Right renal cortex interstitium (tissue), 3 donors: ENCODE measurements at regions not wholly inside any gene's neighbourhood (a gene's known extent, or its start where the extent isn't known, plus 50 kb on each side); places are given as distances from the start of the nearest gene placed in this dataset.
"Not testable (repeated sequence)": the region's sequence is repeated elsewhere in the genome, so short reads cannot be mapped to it uniquely, and the experiment has no call there.

ENCODE experiments used
- DNase-seq, 3 donors: peaks; one replicate each; pipeline ENCODE4 v3.0.0-alpha.2; 2013; ENCODE audit warnings: low read depth in 3 of 3, low spot score in 2 of 3

DNA sequence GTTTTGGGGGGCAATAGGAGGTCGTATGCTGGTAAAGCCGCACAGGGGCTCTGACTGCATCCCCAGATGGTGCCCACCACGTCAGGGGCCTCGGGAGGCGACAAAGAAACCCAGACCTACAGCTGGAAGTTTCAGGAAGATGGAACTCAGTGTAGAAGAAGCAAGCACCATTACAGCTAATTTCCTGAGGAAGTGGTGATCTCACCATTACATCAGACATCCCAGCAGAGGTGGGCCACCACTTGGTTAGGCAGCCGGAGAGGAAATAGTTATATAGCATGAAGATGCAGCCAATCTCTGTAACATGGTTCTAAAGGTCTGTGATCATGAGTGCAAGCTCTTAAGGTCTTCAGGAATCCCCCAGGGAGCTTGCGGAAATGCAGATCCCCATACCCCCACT lies 127.3 kb upstream of the PCBD1 start:
- DNase-seq: no peak

DNA sequence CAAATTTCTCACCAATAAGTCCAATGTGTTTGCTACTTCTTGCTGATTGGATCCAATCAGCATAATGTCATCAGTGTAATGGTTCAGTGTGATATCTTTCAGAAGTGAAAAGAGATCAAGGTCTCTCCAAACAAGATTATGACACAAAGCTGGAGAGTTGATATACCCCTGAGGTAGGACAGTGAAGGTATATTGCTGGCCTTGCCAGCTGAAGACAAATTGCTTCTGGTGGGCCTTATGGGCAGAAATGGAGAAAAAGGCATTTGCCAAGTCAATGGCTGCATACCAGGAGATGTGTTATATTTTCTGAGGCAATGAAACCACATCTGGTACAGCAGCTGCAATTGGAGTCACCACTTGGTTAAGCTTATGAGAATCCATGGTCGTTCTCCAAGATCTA lies 131.7 kb upstream of the PCBD1 start:
- not testable (repeated sequence) for DNase-seq

DNA sequence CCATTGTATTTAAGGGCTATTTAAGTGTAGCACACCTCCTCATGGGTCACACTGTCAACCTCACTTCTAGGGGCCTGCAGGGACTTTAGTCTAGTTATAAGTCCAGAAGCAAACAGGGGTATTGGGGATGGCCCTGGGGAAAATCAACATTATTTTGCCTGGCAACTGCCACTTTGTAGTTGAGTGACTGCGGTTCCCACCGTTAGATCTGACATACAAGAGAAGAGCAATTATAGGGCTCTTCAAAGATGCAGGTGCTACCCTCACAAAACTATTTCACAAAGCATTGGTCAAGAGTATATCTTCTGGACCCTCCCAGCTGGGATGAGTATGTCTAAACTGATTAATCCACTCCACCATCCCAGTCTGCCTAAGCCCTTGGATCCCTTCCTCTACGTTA lies 133.0 kb upstream of the PCBD1 start:
- no peak for DNase-seq

DNA sequence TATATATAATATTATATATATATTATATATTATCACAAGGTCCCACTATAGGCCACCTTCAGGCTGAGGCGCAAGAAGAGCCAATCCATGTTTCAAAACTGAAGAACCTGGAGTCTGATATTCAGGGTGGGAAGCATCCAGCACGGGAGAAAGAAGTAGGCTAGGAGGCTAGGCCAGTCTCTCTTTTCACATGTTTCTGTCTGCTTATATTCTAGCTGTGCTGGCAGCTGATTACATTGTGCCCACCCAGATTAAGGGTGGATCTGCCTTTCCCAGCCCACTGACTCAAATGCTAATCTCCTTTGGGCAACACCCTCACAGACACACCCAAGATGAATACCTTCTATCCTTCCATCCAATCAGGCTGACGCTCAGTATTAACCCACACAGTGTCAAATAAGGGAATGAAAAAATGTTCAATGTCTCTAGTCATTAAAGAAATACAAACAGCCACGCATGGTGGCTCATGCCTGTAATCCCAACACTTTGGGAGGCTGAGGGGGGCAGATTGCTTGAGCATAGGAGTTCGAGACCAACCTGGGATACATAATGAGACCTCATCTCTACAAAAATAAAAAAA lies 135.4 kb upstream of the PCBD1 start:
- DNase-seq: no peak

DNA sequence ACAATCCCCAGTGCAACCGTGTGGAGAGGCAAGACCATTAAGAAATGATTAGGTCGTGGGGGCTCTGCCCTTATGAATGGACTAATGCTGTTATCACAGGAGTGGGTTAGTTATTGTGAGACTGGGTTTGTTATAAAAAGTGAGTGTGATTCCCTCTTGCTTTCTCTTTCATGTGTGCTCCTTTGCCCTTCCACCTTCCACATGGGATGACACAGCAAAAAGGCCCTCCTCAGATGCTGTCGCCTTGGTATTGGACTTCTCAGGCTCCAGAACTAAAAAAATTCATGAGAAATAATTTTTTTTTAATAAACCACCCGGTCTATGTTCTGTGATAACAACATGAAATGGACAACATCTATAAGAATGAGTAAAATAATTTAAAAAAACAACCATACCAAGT lies 136.1 kb upstream of the PCBD1 start:
- no peak for DNase-seq

DNA sequence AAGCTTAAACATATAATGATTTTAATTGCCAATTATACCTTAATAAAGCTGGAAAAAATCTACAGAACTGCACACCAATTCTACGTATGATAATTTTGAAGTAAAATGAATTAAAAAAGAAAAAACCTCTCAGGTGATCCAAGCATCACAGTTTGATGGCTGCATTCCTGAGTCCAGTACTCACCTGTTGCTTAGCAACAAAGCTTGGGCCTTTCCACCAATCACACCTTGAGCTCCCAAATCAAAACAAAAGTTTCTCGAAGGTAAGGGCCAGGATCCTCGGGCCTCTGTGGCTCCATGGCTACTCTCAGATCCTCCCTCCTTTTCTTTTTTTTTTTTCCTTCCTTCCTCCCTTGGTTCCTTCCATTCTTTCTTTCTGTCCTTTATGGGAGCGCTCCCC lies 137.2 kb upstream of the PCBD1 start:
- no peak for DNase-seq

DNA sequence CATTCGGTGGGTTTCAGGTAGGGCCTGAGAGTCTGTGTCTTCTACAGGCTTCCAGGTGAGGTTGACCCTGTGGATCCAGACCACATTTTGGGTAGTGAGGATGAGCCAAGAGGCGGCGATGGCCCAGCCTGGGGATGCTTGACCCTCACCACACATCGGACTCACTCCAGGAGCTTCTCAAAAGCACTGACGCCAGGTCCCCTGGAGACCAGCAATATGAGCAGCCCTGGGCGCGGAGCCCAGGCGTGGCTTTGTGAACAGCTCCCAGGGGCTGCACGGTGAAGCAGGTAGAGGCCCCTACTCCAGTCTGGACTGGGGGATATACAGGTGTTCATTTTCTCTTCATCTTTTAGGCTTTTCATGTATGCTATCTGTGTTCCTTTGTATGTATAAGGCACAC lies 139.7 kb upstream of the PCBD1 start:
- DNase-seq: no peak

DNA sequence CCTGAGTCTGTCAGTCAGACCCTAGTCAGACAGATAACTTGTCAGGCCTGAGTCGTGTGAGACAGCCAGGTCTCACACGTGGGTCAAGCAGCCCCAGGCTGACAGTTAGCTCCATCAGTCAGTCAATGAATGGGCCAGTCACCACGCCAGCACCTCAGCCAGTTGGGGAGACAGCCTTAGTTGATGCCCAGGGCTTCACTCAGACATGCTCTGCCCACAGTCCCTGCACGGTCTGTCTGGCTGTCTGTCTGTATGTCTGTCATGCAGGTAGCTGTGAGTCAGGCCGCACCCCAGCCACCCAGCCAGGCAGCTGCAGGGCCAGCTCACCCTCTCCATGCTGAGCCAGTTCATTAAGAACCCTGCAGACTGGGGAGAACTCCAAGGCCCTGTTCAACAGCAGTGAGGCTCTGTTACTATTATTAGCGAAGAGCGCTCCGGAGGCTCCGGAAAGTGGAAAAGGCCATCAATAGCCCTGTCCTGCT lies 141.1 kb upstream of the PCBD1 start:
- DNase-seq: no peak

DNA sequence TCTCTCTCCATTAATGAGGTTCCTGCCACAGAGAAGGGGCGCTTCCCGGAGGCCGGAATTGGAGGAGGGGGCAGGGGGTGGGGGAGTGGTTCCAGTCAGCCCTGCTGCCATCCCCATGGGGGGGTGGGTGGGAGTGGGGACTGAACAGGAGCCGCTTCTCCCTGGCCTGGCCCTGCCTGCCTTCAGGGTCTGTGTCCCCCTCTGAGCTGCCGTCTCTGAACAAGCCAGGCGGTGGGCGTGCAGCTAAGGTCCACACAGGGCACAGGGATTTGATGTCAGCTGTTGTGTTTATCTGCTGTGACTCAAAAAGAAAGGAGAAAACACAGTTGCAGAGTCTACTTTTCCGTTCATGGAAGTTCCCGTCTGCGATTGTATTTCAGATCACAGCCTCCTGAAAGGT lies 141.5 kb upstream of the PCBD1 start:
- DNase-seq: no peak

DNA sequence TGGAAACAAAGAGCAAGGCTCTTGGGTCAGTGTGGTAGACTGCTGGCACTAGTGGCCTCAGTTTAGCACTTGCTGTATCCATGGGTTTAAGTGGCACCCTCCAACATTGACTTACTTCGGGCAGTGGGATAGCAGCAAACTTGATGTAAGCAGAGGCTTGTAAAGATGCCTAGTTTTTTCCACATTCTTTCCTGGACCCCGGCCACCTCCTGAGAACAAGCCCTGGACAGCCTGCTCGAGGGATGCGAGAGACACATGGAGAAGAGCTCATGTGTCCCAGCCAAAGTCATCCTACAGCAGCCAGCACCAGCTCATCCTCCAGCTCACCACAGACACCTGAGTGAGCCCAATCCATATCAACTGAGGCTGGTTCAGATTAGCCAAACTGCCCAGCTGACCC lies 142.7 kb upstream of the PCBD1 start:
- no peak for DNase-seq

DNA sequence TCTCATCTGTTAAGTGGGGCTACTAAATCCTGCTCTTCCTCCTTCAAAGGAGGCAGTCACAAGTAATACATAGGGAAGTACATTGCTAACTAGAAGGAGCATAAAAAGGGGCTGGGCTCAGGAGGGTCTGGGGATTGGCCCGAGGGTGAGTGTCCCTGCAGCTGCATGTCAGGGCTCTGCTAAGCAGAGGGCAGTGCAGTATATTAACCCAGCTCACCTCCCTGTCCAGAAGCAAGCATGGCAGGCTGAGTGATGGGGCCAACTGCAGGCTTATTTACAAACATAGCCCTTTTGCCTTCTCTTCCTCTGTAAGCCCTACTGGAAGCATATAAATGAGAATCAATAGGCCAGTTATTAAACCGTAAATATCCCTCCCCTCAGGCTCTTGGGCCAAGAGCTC lies 143.2 kb upstream of the PCBD1 start:
- no peak for DNase-seq

DNA sequence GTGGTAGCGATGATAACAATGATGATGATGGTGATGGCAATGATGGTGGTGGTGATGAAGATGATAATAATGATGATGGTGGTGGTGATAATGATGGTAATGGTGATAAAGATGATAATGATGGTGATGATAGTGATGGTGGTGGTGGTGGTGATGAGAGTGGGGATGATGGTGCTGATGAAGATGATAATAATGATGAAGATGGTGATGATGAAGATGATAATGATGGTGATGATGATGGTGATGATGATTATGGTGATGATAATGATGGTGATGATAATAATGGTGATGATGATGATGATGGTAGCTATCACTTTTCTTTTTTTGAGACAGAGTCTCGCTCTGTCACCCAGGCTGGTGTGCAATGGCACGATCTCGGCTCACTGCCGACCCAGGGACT lies 144.5 kb upstream of the PCBD1 start:
- DNase-seq: no peak

DNA sequence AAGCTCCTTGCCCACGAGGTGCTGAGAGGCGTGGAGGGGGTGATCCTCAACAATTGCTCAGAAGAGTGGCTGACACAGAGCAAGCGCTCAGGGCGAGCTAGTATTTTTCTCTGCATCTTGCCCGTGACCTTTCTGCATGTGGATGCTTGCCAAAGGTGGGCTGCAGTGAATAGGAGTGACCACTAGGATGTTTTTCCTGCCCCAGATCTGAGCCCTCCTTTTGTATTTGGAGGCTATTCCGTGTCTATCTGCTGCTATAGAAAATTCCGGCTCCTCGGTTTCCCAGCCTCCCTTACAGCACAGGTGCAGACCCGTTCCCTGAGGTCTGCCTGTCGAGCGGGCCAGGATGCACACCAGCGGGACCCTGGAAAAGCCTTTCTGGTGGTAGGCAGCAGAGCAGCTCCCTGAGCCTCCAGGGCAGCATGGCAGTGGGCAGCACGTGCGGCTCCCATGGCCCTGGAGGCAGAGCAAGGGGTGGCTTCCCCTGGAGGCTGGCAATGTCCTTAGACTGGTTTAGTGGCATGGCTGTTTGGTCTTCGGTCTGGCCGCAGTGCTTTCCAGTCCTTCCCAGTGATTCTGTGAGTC lies 145.1 kb upstream of the PCBD1 start:
- DNase-seq: no peak

DNA sequence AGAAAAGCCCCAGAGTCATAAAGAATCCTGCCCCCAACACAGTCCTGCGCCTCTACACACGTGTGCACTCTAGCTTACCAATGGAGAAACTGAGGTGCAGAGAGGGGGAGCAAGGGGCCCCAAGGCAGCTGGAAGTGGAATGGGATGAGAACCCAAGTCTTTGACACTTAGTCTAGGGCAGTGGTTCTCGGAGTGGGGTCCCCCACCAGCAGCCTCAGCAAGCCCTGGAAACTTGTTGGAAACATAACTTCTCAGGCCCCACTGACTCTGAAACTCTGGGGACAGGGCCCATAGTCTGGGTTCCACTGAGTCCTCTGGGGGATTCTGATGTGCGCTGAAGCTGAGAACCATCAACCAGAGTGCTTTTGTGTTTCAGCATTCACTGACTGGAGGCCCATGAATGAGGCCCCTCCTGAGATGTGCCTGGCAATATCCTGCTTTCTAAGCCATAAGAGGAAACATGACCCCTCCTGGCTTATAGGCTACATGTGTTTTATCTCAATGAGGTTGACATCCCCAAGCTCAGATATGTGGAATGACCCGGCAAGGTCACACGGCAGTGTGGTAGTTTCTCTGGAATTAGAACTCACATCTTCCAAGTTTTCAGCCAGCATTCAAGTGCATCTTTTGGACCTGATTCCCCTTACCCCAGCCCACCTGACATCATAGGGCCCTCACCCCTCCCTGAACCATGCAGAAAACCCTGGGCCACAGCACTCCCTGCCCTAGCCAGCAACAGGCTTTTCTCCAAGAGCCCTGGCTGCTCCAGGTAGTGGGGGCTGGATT lies 147.3 kb upstream of the PCBD1 start:
- DNase-seq: peak in 1 of 3 donors; percentile 53

DNA sequence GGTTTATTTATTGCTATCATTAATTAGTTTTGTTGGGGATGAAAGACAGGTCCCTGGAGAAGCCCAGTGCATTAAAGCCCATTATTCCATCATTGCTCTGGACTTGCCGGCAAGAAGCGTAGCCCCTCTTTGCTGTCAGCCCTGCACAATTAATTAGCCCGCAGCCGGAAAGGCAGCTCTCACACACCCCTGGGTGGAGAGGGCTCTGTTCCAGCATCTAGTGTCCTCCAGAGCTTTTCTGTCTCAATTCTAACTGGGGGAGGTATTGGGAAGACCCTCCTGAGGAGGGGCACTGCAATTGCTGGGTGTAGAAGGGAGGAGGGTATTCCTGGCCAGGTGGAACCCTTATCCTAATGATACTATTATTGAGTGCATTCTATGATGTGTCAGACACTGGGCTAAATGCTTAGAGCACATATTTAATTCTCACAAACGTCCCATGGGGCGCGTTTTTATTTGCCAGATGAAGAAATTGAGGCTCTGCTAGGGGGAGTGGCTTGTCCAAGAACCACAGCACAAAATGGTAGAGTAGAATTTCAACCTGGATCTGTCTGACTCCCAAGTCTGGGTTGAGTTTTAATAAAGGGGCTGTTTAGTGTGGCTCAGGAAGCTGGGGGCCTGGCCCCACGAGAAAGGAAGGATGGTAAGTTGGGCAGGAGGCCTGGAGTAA lies 148.1 kb upstream of the PCBD1 start:
- DNase-seq: no peak

DNA sequence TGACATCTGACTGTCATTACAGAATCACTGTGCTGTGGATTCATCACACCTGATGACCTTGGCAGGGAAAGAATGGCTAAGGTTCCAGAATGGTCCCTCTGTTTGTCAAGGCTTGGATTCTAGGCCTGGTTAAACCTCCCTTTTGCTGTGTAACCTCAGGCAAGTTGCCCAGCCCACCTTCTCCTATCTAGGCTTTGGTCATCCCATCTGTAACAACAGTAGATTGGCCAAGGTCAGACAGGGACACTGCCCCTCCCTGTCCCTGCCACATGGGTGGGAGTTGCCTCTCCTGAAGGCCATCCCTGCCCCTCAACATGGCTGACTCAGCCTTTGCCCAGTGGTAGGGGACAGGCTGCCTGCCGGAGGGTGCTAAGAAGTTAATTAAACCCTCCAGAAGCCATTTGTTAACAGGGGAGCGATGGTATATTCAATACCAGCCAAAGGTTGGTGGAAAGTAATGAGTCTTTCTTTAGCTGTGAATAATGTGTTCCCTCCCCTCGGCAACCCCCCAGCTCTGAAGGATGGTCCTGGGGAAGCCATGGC lies 149.8 kb upstream of the PCBD1 start:
- no peak for DNase-seq

DNA sequence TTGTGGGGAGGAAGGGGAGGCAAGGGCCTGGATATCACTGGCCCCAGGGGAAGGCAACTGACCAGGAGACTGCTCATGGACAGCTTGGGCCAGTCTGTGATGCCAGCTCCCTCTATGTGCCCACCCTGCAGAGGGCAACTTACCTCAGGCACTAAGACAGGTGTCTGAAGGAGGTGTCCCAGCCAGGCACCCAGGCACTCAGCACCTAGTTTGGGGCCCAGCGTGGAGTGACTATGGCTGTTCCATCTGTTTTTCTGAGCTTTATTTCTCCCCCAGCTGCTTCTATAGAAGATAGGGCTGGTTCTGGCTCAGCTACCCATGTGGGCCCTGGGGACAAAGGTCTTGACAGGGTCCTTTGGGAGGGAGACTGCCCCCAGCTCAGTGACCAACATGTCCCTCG lies 150.6 kb upstream of the PCBD1 start:
- no peak for DNase-seq

DNA sequence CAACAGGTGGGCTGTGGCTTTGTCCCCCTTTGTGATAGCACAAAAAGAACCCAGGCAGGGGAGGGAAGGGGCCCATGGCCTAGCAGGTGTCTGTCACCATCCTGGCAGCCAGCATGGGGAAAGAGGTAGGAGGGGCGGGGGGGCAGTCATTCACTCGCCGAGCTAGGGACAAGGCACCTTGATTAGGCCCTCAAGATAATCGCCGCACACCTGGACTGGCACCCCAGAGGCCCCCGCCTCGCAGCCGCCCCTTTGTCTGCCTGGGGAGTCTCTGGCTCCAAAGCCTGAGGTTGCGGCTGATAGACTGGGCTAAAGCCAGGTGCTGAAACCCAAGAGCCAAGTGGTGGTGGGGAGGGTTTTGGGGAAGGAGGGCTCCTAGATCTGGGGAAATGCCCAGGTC lies 151.2 kb upstream of the PCBD1 start:
- no peak for DNase-seq

DNA sequence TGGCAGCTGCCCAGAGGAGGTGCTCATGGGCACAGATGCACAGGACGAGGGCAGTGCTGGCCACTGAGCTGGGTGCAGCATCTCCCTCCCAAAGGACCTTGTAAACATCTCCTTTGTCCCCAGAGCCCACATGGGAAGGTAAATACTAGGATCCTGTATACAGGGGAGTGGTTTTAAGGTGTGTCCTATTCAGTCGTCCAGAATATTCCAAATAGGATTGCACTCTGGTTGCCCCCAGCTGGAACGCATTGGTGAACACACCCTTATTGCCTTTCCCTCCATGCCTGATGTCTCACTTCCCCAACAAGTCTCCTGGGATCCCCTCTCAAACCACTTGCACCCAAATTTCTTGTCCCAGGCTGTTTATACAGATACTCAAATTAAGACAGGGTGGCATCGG lies 152.0 kb upstream of the PCBD1 start:
- no peak for DNase-seq

DNA sequence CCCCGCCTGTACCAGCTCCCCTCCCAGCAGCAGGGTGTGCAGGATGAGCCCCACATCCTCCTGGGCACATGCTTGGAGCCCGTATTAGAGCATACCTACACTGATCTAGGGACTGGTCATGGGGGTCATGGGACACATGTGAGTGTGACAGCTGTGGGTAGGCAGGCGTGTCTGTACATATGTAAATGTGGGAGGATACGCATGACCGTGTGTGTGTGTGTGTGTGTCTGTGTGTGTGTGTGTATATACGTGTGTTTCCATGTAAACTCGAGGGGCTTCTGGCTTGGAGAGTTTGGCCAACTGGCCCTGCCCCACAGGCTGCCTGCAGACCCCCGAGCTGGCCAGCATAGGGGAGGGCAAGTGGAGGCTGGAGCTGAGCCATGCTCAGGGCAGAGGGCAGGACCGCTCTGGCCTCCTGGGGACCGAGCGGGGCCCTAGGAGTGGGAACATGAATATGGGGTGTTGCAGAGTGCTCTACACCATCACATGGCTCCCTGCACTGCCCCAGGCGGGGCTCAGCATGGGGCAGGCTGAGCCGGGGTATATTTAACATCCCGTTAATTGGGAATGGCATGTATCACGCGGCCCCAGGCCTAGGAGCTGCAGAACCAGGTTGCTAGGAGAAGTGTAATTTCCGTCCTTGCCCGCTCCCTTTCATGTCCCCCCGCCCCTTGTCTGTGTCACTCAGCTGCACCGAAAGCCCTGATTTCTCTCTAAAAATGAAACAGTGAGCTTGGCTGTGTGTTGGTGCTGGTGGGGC lies 152.7 kb upstream of the PCBD1 start:
- DNase-seq: no peak

DNA sequence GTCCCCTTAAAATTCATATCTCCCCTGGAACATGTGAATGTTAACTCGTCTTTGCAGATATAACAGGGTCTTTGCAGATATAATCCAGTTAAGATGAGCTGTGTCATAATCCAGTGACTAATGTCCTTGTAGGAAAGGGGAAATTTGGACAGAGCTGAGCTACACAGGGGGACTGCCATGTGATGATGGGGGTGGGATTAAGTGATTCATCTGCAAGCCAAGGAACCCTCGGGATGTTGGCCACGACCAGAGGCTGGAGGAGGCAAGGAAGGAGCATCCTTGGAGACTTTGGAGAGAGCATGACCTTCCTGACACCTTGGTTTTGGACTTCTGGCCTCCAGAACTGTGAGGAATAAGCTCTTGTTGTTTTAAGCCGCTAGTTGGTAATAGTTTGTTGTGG lies 153.9 kb upstream of the PCBD1 start:
- DNase-seq: no peak
